HEK293T (cell line): ENCODE measurements at regions not wholly inside any gene's neighbourhood (a gene's known extent, or its start where the extent isn't known, plus 50 kb on each side); places are given as distances from the start of the nearest gene placed in this dataset.

Experiments
- FOXA1 ChIP-seq: fragments of 450-650 bp; IDR thresholded peaks from 2 replicates; pipeline ENCODE4 v1.6.1; 2016; ENCODE audit warnings: mild to moderate bottlenecking
- FOXK2 ChIP-seq: fragments of 450-650 bp; IDR thresholded peaks from 2 replicates; pipeline ENCODE4 v1.6.1; 2016; ENCODE audit warnings: mild to moderate bottlenecking
- FOXM1 ChIP-seq: fragments of 450-650 bp; IDR thresholded peaks from 2 replicates; pipeline ENCODE4 v1.6.1; 2017; ENCODE audit warnings: mild to moderate bottlenecking, borderline replicate concordance
- SP1 ChIP-seq: fragments of 450-650 bp; IDR thresholded peaks from 2 replicates; pipeline ENCODE4 v1.6.1; 2017
- TARDBP ChIP-seq: fragments of 450-650 bp; IDR thresholded peaks from 2 replicates; pipeline ENCODE4 v1.6.1; 2016

DNA sequence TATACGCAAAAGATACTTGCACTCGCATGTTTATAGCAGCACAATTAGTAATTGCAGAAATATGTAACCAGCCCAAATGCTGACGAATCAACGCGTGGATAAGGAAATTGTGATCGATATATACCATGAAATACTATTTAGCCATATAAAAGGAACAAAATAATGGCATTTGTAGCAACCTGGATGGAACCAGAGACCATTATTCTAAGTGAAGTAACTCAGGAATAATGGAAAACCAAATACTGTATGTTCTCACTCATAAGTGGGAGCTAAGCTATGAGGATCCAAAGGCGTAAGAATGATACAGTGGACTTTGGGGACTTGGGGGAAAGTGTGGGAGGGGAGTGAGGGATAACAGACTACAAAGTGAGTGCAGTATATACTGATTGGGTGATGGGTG is 1008.0 kb upstream of the CRIM1 start:
- no peak for TF ChIP-seq TARDBP
- no peak for TF ChIP-seq SP1
- TF ChIP-seq FOXK2 = no peak
- no peak for TF ChIP-seq FOXA1
- TF ChIP-seq FOXM1 = no peak
